ENCODE measurements at regions not wholly inside any gene's neighbourhood (a gene's known extent, or its start where the extent isn't known, plus 50 kb on each side); places are given as distances from the start of the nearest gene placed in this dataset.
"Not testable (repeated sequence)": the region's sequence is repeated elsewhere in the genome, so short reads cannot be mapped to it uniquely, and the experiment has no call there.

- DNase-seq: no peak
These were observed 158.7 kb upstream of the LRIG3 start for GRCh38 chr12:59079002-59079401.

GRCh38 chr12:59077575-59078426, 157.5 kb upstream of the LRIG3 start:
- no peak for DNase-seq

GRCh38 chr12:59077153-59077552, 156.8 kb upstream of the LRIG3 start:
- DNase-seq: no peak

GRCh38 chr12:59076622-59077021, 156.3 kb upstream of the LRIG3 start:
- DNase-seq: no peak

GRCh38 chr12:59075968-59076490, 155.7 kb upstream of the LRIG3 start:
- no peak for DNase-seq

GRCh38 chr12:59075141-59075540, 154.8 kb upstream of the LRIG3 start:
- no peak for DNase-seq

- no peak for DNase-seq
These were observed 150.1 kb upstream of the LRIG3 start for GRCh38 chr12:59070322-59070933.

GRCh38 chr12:59069516-59069915, 149.2 kb upstream of the LRIG3 start:
- DNase-seq: no peak

GRCh38 chr12:59068436-59068835, 148.1 kb upstream of the LRIG3 start:
- DNase-seq: no peak

GRCh38 chr12:59067083-59067482, 146.8 kb upstream of the LRIG3 start:
- no peak for DNase-seq

GRCh38 chr12:59066445-59066844, 146.1 kb upstream of the LRIG3 start:
- DNase-seq: no peak

GRCh38 chr12:59059088-59059935, 139.0 kb upstream of the LRIG3 start:
- DNase-seq: no peak

- DNase-seq: no peak
These were observed 136.7 kb upstream of the LRIG3 start for GRCh38 chr12:59056966-59057365.

- DNase-seq: peak; percentile 51 to 96
These were observed 135.0 kb upstream of the LRIG3 start for GRCh38 chr12:59055204-59055860.

GRCh38 chr12:59053266-59053899, 133.1 kb upstream of the LRIG3 start:
- not testable (repeated sequence) for DNase-seq

GRCh38 chr12:59046763-59047534, 126.6 kb upstream of the LRIG3 start:
- no peak for DNase-seq

GRCh38 chr12:59044791-59045190, 124.5 kb upstream of the LRIG3 start:
- DNase-seq: no peak

- peak; percentile 21 to 79 for DNase-seq
These were observed 121.2 kb upstream of the LRIG3 start for GRCh38 chr12:59041241-59042121.

- DNase-seq: peak in 1 of 2 experiments; percentile 47
These were observed 120.4 kb upstream of the LRIG3 start for GRCh38 chr12:59040656-59041055.

GRCh38 chr12:59040043-59040442, 119.7 kb upstream of the LRIG3 start:
- no peak for DNase-seq
